H1 (cell line): ENCODE measurements at regions not wholly inside any gene's neighbourhood (a gene's known extent, or its start where the extent isn't known, plus 50 kb on each side); places are given as distances from the start of the nearest gene placed in this dataset.

Experiments used
- CTCF ChIA-PET: fragments of 300-600 bp; sonication (Branson Sonifier 250); formaldehyde crosslinking; loops from one replicate; lab custom pipeline; 2021; ENCODE audit not compliant: partially characterized antibody; lab: Charles Lee
- POLR2A ChIA-PET: fragments of 300-600 bp; sonication (Branson Sonifier 250); formaldehyde crosslinking; loops from one replicate; lab custom pipeline; 2021; ENCODE audit warnings: inconsistent platforms; ENCODE audit not compliant: partially characterized antibody; lab: Charles Lee
- DNase-seq, 2 experiments: peaks; one replicate each; pipeline versions ENCODE4 v3.0.0 to v3.0.0-alpha.2; 2010 to 2022; ENCODE audit warnings: low spot score in 2 of 2, low read depth in 1 of 2, mixed read lengths in 1 of 2
- FAIRE-seq: peaks from 2 replicates; lab custom pipeline; 2011; peaks lifted over from hg19 to GRCh38; lab: Jason Lieb, UNC
- H2AFZ ChIP-seq: 2 replicates; pipeline ENCODE4 v1.8.1; 2012; ENCODE audit warnings: low read length, inconsistent platforms
- H2AK5ac ChIP-seq: 2 replicates; pipeline ENCODE4 v1.6.1; 2013; ENCODE audit warnings: low read depth, low read length
- H2BK120ac ChIP-seq: replicated peaks from 2 replicates; pipeline ENCODE3; 2013; ENCODE audit warnings: low read depth, low read length, inconsistent platforms
- H2BK12ac ChIP-seq: 2 replicates; pipeline ENCODE4 v1.6.1; 2013; ENCODE audit warnings: low read depth, low read length
- H2BK15ac ChIP-seq: 2 replicates; pipeline ENCODE4 v1.6.1; 2013; ENCODE audit warnings: low read length
- H2BK20ac ChIP-seq: 2 replicates; pipeline ENCODE4 v1.6.1; 2013; ENCODE audit warnings: low read length
- H2BK5ac ChIP-seq: 2 replicates; pipeline ENCODE4 v1.6.1; 2013; ENCODE audit warnings: low read depth, low read length
- H3K14ac ChIP-seq: 2 replicates; pipeline ENCODE4 v1.6.1; 2013; ENCODE audit warnings: inconsistent platforms; ENCODE audit not compliant: insufficient read length
- H3K18ac ChIP-seq: 2 replicates; pipeline ENCODE4 v1.6.1; 2013; ENCODE audit warnings: low read length; ENCODE audit errors: extremely low read depth
- H3K23ac ChIP-seq: 2 replicates; pipeline ENCODE4 v1.6.1; 2013; ENCODE audit warnings: inconsistent platforms; ENCODE audit not compliant: insufficient read length
- H3K23me2 ChIP-seq: 2 replicates; pipeline ENCODE4 v1.6.1; 2013; ENCODE audit warnings: low read depth, low read length
- H3K27ac ChIP-seq: 2 replicates; pipeline ENCODE4 v1.6.1; 2011; ENCODE audit warnings: low read depth, low read length, inconsistent platforms
- H3K27me3 ChIP-seq, 4 experiments: replicated peaks in 1 of 4; 1 replicate in 1 of 4; 2 replicates in 3 of 4; pipeline versions ENCODE4 v1.6.1 to v1.8.1; 2011 to 2013; ENCODE audit warnings: low read length in 3 of 4, mild to moderate bottlenecking in 3 of 4, inconsistent platforms in 2 of 4, mixed read lengths in 2 of 4, moderate library complexity in 1 of 4; ENCODE audit not compliant: control insufficient read depth in 3 of 4, insufficient read depth in 3 of 4; ENCODE audit errors: extremely low read depth in 1 of 4
- H3K36me3 ChIP-seq, 4 experiments: 2 replicates each; pipeline versions ENCODE4 v1.6.1 to v1.8.1; 2011 to 2013; ENCODE audit warnings: mild to moderate bottlenecking in 4 of 4, low read length in 3 of 4, moderate library complexity in 2 of 4, control low read depth in 1 of 4, inconsistent platforms in 1 of 4; ENCODE audit not compliant: insufficient read depth in 4 of 4, control insufficient read depth in 2 of 4
- H3K4ac ChIP-seq: replicated peaks from 2 replicates; pipeline ENCODE3; 2013; ENCODE audit warnings: low read length, low read depth, mixed read lengths, inconsistent platforms; ENCODE audit not compliant: insufficient read length
- H3K4me1 ChIP-seq, 4 experiments: replicated peaks in 1 of 4; 1 replicate in 1 of 4; 2 replicates in 3 of 4; pipeline versions ENCODE4 v1.6.1 to v1.8.1; 2011 to 2013; ENCODE audit warnings: low read length in 3 of 4, inconsistent platforms in 2 of 4, mixed read lengths in 1 of 4; ENCODE audit not compliant: insufficient read depth in 4 of 4, control insufficient read depth in 3 of 4
- H3K4me2 ChIP-seq, 2 experiments: 2 replicates each; pipeline versions ENCODE4 v1.6.1 to v1.8.1; 2011 to 2013; ENCODE audit warnings: low read depth in 2 of 2, low read length in 2 of 2, control low read depth in 1 of 2, inconsistent platforms in 1 of 2, mild to moderate bottlenecking in 1 of 2; ENCODE audit not compliant: insufficient read depth in 1 of 2
- H3K4me3 ChIP-seq, 4 experiments: fragments of 200-600, 300-600 bp in 1 of 4; sonication (generic), shearing (Covaris generic), sonication (Bioruptor Twin) in 1 of 4; 2 replicates each; pipeline versions ENCODE4 v1.5.1 to v1.8.1; 2011 to 2016; ENCODE audit warnings: low read length in 4 of 4, low read depth in 3 of 4, control low read depth in 2 of 4, inconsistent platforms in 2 of 4, mild to moderate bottlenecking in 2 of 4, mixed read lengths in 1 of 4, moderate library complexity in 1 of 4; ENCODE audit not compliant: insufficient read depth in 2 of 4; ENCODE audit errors: extremely low read depth in 1 of 4
- H3K56ac ChIP-seq: replicated peaks from 2 replicates; pipeline ENCODE3; 2013; ENCODE audit warnings: low read depth, mild to moderate bottlenecking, mixed read lengths, low read length, inconsistent platforms; ENCODE audit not compliant: insufficient read length
- H3K79me1 ChIP-seq: 2 replicates; pipeline ENCODE4 v1.6.1; 2013; ENCODE audit warnings: low read depth, low read length, control low read depth
- H3K79me2 ChIP-seq, 2 experiments: 2 replicates each; pipeline versions ENCODE4 v1.6.1 to v1.8.1; 2012 to 2013; ENCODE audit warnings: low read length in 2 of 2, mild to moderate bottlenecking in 2 of 2, inconsistent platforms in 1 of 2; ENCODE audit not compliant: insufficient read depth in 2 of 2, control insufficient read depth in 1 of 2
- H3K9ac ChIP-seq, 4 experiments: replicated peaks in 1 of 4; 1 replicate in 1 of 4; 2 replicates in 3 of 4; pipeline versions ENCODE4 v1.6.1 to v1.8.1; 2011 to 2013; ENCODE audit warnings: low read depth in 3 of 4, low read length in 3 of 4, control low read depth in 2 of 4, mild to moderate bottlenecking in 2 of 4, moderate library complexity in 2 of 4, inconsistent platforms in 1 of 4; ENCODE audit errors: extremely low read depth in 1 of 4
- H3K9me3 ChIP-seq, 2 experiments: 2 replicates each; pipeline versions ENCODE4 v1.6.1 to v1.8.1; 2012 to 2013; ENCODE audit warnings: mild to moderate bottlenecking in 2 of 2, moderate library complexity in 2 of 2, control low read depth in 1 of 2, inconsistent platforms in 1 of 2, low read depth in 1 of 2, low read length in 1 of 2, mixed read lengths in 1 of 2; ENCODE audit not compliant: insufficient read depth in 2 of 2
- H4K20me1 ChIP-seq, 2 experiments: replicated peaks in 1 of 2; 2 replicates each; pipeline versions ENCODE3 to v1.8.1; 2011 to 2013; ENCODE audit warnings: inconsistent platforms in 2 of 2, low read length in 2 of 2, mild to moderate bottlenecking in 1 of 2; ENCODE audit not compliant: insufficient read depth in 2 of 2, control insufficient read depth in 1 of 2
- H4K5ac ChIP-seq: 2 replicates; pipeline ENCODE4 v1.6.1; 2013; ENCODE audit warnings: low read length, low read depth, mixed read lengths, inconsistent platforms; ENCODE audit not compliant: insufficient read length
- H4K8ac ChIP-seq: 2 replicates; pipeline ENCODE4 v1.8.0; 2013; ENCODE audit warnings: mild to moderate bottlenecking, moderate library complexity, low read length, inconsistent platforms; ENCODE audit not compliant: insufficient read depth; ENCODE audit errors: extremely low read depth
- H4K91ac ChIP-seq: replicated peaks from 2 replicates; pipeline ENCODE3; 2013; ENCODE audit warnings: low read length, mixed read lengths, inconsistent platforms; ENCODE audit not compliant: insufficient read length
- CEBPB ChIP-seq: IDR thresholded peaks from 2 replicates; pipeline ENCODE4 v1.6.1; 2012; ENCODE audit warnings: low read depth, low read length
- FOSL1 ChIP-seq: IDR thresholded peaks from 2 replicates; pipeline ENCODE4 v1.6.1; 2011; ENCODE audit warnings: mild to moderate bottlenecking, low read depth, low read length, moderate library complexity; ENCODE audit not compliant: insufficient read depth
- KDM4A ChIP-seq: IDR thresholded peaks from one replicate; pipeline ENCODE4 v1.7.1; 2012; ENCODE audit warnings: low read depth, mild to moderate bottlenecking, moderate library complexity, low read length, inconsistent platforms; ENCODE audit not compliant: severe bottlenecking
- MAX ChIP-seq: IDR thresholded peaks from 2 replicates; pipeline ENCODE4 v1.6.1; 2012; ENCODE audit warnings: inconsistent platforms
- NANOG ChIP-seq: IDR thresholded peaks from 2 replicates; pipeline ENCODE4 v1.6.1; 2011; ENCODE audit warnings: low read length, low read depth, mild to moderate bottlenecking, inconsistent platforms; ENCODE audit not compliant: insufficient read depth, poor library complexity, severe bottlenecking
- NRF1 ChIP-seq: IDR thresholded peaks from 2 replicates; pipeline ENCODE4 v1.6.1; 2011; ENCODE audit warnings: mild to moderate bottlenecking, low read depth, low read length, improper control_type of control experiment
- SIN3A ChIP-seq, 2 experiments: IDR thresholded peaks in 1 of 2; conservative IDR thresholded peaks in 1 of 2; 2 replicates each; pipeline ENCODE4 v1.6.1; 2011 to 2012; ENCODE audit warnings: low read length in 2 of 2, improper control_type of control experiment in 1 of 2, low read depth in 1 of 2, mild to moderate bottlenecking in 1 of 2
- YY1 ChIP-seq: IDR thresholded peaks from 2 replicates; pipeline ENCODE4 v1.6.1; 2011; ENCODE audit warnings: low read depth, mild to moderate bottlenecking, low read length
- WGBS, 2 experiments: shearing (Covaris generic) in 1 of 2; methylation state at CpG; one replicate each; pipeline versions ENCODE4 v1.1.6 to v1.1.7; 2013 to 2015; ENCODE audit warnings: low lambda C conversion rate in 2 of 2, mixed read lengths in 2 of 2, inconsistent platforms in 1 of 2, low coverage in 1 of 2, missing lambda C conversion rate in 1 of 2; ENCODE audit not compliant: insufficient replicate concordance in 2 of 2, insufficient coverage in 1 of 2, insufficient read length in 1 of 2; ENCODE audit errors: extremely low coverage in 1 of 2, missing lambda C conversion rate in 1 of 2; 5-methylcytosine and 5-hydroxymethylcytosine counted together
- TF ChIP-seq, protein P1 (sequence below): IDR thresholded peaks from 2 replicates; pipeline ENCODE4 v1.6.1; 2012; ENCODE audit warnings: low read length, inconsistent platforms

GRCh38 chr1:221157026-221157761 lies 278.0 kb downstream of the HLX start:
- Histone ChIP-seq H3K4me2 (no peak overlapping the region), H2BK5ac (no peak overlapping the region), H3K27ac (no peak overlapping the region), H2AFZ (no peak overlapping the region), H3K4me1 (peaks cover 0 to 3% (median under 1%) of the 10 kb centered on the region in 4 experiments; a peak in 2 of 7 replicates), H4K5ac (no peak overlapping the region), H3K23ac (no peak overlapping the region), H3K27me3 (no peaks in the 10 kb centered on the region), H2BK15ac (no peak overlapping the region), H3K56ac (no peak overlapping the region), H4K91ac (no peak overlapping the region), H3K23me2 (no peaks in the 10 kb centered on the region), H3K9me3 (no peaks in the 10 kb centered on the region), H3K9ac (no peak overlapping the region), H3K36me3 (no peaks in the 10 kb centered on the region), H3K4ac (no peak overlapping the region), H4K20me1 (no peaks in the 10 kb centered on the region), H3K79me2 (no peaks in the 10 kb centered on the region), H2BK120ac (no peak overlapping the region), H3K4me3 (no peak overlapping the region), H4K8ac (no peak overlapping the region), H3K14ac (no peak overlapping the region), H2AK5ac (no peak overlapping the region), H2BK12ac (no peak overlapping the region), H3K79me1 (no peaks in the 10 kb centered on the region), H3K18ac (no peak overlapping the region), H2BK20ac (no peak overlapping the region)
- 79% methylated on average over 6 of the region's 6 CpGs; no CpG with 5 or more reads in 1 of the 2 experiments for WGBS, 2 experiments
- FAIRE-seq (no peak), DNase-seq (no peak)
- ChIA-PET POLR2A (no interaction called here), CTCF (no interaction called here)
- TF ChIP-seq FOSL1, result no peak
- TF ChIP-seq NRF1, result no peak
- TF ChIP-seq NANOG, result no peak
- TF ChIP-seq MAX, result no peak
- no peak for TF ChIP-seq YY1
- TF ChIP-seq SIN3A (conservative IDR thresholded peaks at IDR 0.05 in 1 of 2, IDR thresholded peaks at IDR 0.05 in 1 of 2; ENCODE audit: low read depth in 1 of 2, low read length in 2 of 2), result no peak
- TF ChIP-seq KDM4A, result no peak
- TF ChIP-seq, protein P1, sequence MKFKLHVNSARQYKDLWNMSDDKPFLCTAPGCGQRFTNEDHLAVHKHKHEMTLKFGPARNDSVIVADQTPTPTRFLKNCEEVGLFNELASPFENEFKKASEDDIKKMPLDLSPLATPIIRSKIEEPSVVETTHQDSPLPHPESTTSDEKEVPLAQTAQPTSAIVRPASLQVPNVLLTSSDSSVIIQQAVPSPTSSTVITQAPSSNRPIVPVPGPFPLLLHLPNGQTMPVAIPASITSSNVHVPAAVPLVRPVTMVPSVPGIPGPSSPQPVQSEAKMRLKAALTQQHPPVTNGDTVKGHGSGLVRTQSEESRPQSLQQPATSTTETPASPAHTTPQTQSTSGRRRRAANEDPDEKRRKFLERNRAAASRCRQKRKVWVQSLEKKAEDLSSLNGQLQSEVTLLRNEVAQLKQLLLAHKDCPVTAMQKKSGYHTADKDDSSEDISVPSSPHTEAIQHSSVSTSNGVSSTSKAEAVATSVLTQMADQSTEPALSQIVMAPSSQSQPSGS, result no peak
- no peak for TF ChIP-seq CEBPB
